Thyroid gland (tissue), 4 donors: ENCODE measurements at regions not wholly inside any gene's neighbourhood (a gene's known extent, or its start where the extent isn't known, plus 50 kb on each side); places are given as distances from the start of the nearest gene placed in this dataset.

Experiments used
- DNase-seq, 2 donors: peaks; one replicate each; pipeline ENCODE4 v3.0.0-alpha.2; 2019
- H3K27ac ChIP-seq, 3 donors: fragments of 200-600 bp; sonication (generic); 1 replicate in 2 of 3; 2 replicates in 1 of 3; pipeline ENCODE4 v1.5.1; 2016 to 2019; ENCODE audit warnings: mild to moderate bottlenecking in 1 of 3, moderate library complexity in 1 of 3
- H3K27me3 ChIP-seq: fragments of 200-600 bp; sonication (generic); one replicate; pipeline ENCODE4 v1.5.1; 2019
- H3K36me3 ChIP-seq, 2 donors: fragments of 200-600 bp; sonication (generic); one replicate each; pipeline ENCODE4 v1.5.1; 2016 to 2019
- H3K4me1 ChIP-seq, 2 donors: fragments of 200-600 bp; sonication (generic); one replicate each; pipeline ENCODE4 v1.5.1; 2017 to 2019
- H3K4me3 ChIP-seq, 3 donors: fragments of 200-600 bp; sonication (generic); replicated peaks in 1 of 3; 1 replicate in 2 of 3; 2 replicates in 1 of 3; pipeline ENCODE4 v1.5.1; 2016; ENCODE audit warnings: mild to moderate bottlenecking in 1 of 3
- H3K9me3 ChIP-seq: fragments of 200-600 bp; sonication (generic); one replicate; pipeline ENCODE4 v1.5.1; 2017
- POLR2A ChIP-seq, 2 donors: fragments of 450-650 bp; IDR thresholded peaks; one replicate each; pipeline ENCODE4 v1.6.1; 2017; ENCODE audit warnings: antibody characterized with exemption in 2 of 2, mild to moderate bottlenecking in 2 of 2, moderate library complexity in 1 of 2
- WGBS, 2 donors: methylation state at CpG; one replicate each; pipeline ENCODE4 v1.1.5; 2017; 5-methylcytosine and 5-hydroxymethylcytosine counted together
- intact Hi-C: fragments of 100-400 bp; cut with DNase I; formaldehyde crosslinking; loops from one replicate; pipeline ENCODE4 v1.15.1; 2023
- TF ChIP-seq, protein P1 (sequence below), 6 experiments: fragments of 200-600 bp in 3 of 6; fragments of 450-650 bp in 3 of 6; sonication (generic) in 3 of 6; IDR thresholded peaks; one replicate each; pipeline ENCODE4 v1.5.1; 2016 to 2019; ENCODE audit warnings: antibody characterized with exemption in 6 of 6, mild to moderate bottlenecking in 2 of 6, inconsistent platforms in 1 of 6, moderate library complexity in 1 of 6

GRCh38 chr3:18725668-18726407, 300.7 kb upstream of the SATB1 start:
- DNase-seq, result no peak
- intact Hi-C loops, result no loop called here
- no peaks in the 10 kb centered on the region for H3K4me1 ChIP-seq
- no peaks in the 10 kb centered on the region for H3K9me3 ChIP-seq
- H3K27me3 ChIP-seq, result no peaks in the 10 kb centered on the region
- no peaks in the 10 kb centered on the region for H3K36me3 ChIP-seq
- TF ChIP-seq, protein P1, sequence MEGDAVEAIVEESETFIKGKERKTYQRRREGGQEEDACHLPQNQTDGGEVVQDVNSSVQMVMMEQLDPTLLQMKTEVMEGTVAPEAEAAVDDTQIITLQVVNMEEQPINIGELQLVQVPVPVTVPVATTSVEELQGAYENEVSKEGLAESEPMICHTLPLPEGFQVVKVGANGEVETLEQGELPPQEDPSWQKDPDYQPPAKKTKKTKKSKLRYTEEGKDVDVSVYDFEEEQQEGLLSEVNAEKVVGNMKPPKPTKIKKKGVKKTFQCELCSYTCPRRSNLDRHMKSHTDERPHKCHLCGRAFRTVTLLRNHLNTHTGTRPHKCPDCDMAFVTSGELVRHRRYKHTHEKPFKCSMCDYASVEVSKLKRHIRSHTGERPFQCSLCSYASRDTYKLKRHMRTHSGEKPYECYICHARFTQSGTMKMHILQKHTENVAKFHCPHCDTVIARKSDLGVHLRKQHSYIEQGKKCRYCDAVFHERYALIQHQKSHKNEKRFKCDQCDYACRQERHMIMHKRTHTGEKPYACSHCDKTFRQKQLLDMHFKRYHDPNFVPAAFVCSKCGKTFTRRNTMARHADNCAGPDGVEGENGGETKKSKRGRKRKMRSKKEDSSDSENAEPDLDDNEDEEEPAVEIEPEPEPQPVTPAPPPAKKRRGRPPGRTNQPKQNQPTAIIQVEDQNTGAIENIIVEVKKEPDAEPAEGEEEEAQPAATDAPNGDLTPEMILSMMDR (IDR thresholded peaks at IDR 0.05), result no peak
- no peak for TF ChIP-seq POLR2A (IDR thresholded peaks at IDR 0.05)
- H3K27ac ChIP-seq, result no peak overlapping the region
- no peak overlapping the region for H3K4me3 ChIP-seq
- 48 to 55% methylated on average over 6 of the region's 6 CpGs for WGBS, 2 donors

DNA sequence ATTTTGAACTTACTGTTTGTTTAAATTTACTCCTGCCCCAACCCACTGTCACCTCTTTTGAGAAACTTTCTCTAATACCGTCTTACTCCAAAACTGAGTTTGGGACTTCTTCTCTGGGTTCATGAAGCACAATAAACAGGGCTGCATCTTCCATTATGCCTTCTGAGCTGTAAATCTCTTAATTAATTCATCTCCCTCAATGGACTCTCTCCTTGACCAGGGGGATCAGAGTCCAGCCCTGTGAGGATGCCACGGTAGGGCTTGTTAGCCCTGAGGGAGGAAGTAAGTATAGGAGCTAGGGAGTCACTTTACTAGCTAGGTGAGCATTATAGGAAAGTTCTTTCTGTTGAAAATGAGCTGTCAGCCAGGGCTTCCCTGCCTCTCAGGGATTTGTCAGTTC, 299.3 kb upstream of the SATB1 start:
- TF ChIP-seq POLR2A (IDR thresholded peaks at IDR 0.05), result no peak
- TF ChIP-seq, protein P1 (IDR thresholded peaks at IDR 0.05), result no peak

GRCh38 chr3:18723206-18723810, 298.2 kb upstream of the SATB1 start:
- intact Hi-C loops, result no loop called here
- no peak overlapping the region for H3K27ac ChIP-seq
- 92 to 98% methylated on average over 1 of the region's 1 CpG for WGBS, 2 donors
- no peaks in the 10 kb centered on the region for H3K36me3 ChIP-seq
- no peak overlapping the region for H3K4me3 ChIP-seq
- TF ChIP-seq POLR2A (IDR thresholded peaks at IDR 0.05), result no peak
- TF ChIP-seq, protein P1 (IDR thresholded peaks at IDR 0.05), result no peak
- no peak for DNase-seq
- H3K9me3 ChIP-seq, result no peaks in the 10 kb centered on the region
- H3K4me1 ChIP-seq, result no peaks in the 10 kb centered on the region
- H3K27me3 ChIP-seq, result no peaks in the 10 kb centered on the region

More for the DNA sequence above, 299.3 kb upstream of the SATB1 start:
- no peak overlapping the region for H3K27ac ChIP-seq
- H3K4me3 ChIP-seq, result no peak overlapping the region
- no peaks in the 10 kb centered on the region for H3K9me3 ChIP-seq
- H3K36me3 ChIP-seq, result no peaks in the 10 kb centered on the region
- WGBS, 2 donors, result 77 to 78% methylated on average over 2 of the region's 2 CpGs
- DNase-seq, result no peak
- H3K4me1 ChIP-seq, result no peaks in the 10 kb centered on the region
- H3K27me3 ChIP-seq, result no peaks in the 10 kb centered on the region
- intact Hi-C loops, result no loop called here

DNA sequence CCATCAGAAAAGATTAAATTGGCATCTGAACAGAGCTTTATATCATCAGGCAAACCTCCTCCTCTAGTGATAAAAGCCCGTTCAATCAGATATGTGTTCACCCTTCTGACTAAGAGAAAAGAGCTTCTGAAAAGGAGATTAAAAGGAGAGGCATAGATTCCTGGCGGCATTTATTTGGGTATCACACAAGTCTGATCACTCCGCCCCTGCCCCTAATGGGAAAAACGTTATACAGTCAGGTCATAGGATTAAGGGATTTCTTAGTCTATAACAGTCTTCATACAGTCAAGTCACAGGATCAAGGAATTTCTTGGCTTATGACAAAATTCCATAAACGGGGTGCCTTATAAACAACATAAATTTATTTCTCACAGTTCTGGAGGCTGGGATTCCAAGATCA, 295.4 kb upstream of the SATB1 start:
- H3K36me3 ChIP-seq, result no peaks in the 10 kb centered on the region
- H3K4me3 ChIP-seq, result no peak overlapping the region
- 75 to 86% methylated on average over 5 of the region's 5 CpGs for WGBS, 2 donors
- no peaks in the 10 kb centered on the region for H3K27me3 ChIP-seq
- TF ChIP-seq, protein P1 (IDR thresholded peaks at IDR 0.05), result no peak
- TF ChIP-seq POLR2A (IDR thresholded peaks at IDR 0.05), result no peak
- H3K9me3 ChIP-seq, result no peaks in the 10 kb centered on the region
- intact Hi-C loops, result no loop called here
- no peaks in the 10 kb centered on the region for H3K4me1 ChIP-seq
- no peak for DNase-seq
- no peak overlapping the region for H3K27ac ChIP-seq

DNA sequence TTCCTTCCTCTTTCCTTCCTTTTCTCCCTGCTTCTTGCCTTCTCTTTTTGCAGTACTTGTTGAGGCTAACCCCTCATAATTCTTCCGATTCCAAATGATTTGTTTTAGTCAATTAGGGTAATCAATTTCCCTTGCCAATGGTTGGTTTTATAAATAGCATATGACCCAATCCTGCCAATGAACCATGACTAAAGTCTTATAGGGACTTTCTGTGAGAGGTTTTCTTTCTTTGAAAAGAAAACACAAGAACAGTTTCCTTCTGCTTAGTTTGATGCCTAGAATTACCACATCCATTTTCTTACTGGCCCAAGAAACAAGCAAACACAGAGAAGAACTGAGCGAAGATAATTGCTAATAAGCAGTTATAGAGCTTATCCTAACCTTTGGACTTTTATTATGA, 292.5 kb upstream of the SATB1 start:
- H3K27ac ChIP-seq, result no peak overlapping the region
- no peak for DNase-seq
- TF ChIP-seq, protein P1 (IDR thresholded peaks at IDR 0.05), result no peak
- TF ChIP-seq POLR2A (IDR thresholded peaks at IDR 0.05), result no peak
- H3K36me3 ChIP-seq, result no peaks in the 10 kb centered on the region
- no peaks in the 10 kb centered on the region for H3K27me3 ChIP-seq
- no peak overlapping the region for H3K4me3 ChIP-seq
- intact Hi-C loops, result no loop called here
- 48 to 86% methylated on average over 2 of the region's 2 CpGs for WGBS, 2 donors
- H3K4me1 ChIP-seq, result no peaks in the 10 kb centered on the region
- no peaks in the 10 kb centered on the region for H3K9me3 ChIP-seq
